ENCODE measurements at regions not wholly inside any gene's neighbourhood (a gene's known extent, or its start where the extent isn't known, plus 50 kb on each side); places are given as distances from the start of the nearest gene placed in this dataset.
A peak's percentile ranks its signal among the peaks of the same experiment; 100 is the strongest.
"Not testable (repeated sequence)": the region's sequence is repeated elsewhere in the genome, so short reads cannot be mapped to it uniquely, and the experiment has no call there.

GRCh38 chr3:178117641-178118040, 418.6 kb upstream of the KCNMB2 start:
- TF ChIP-seq, protein P1, sequence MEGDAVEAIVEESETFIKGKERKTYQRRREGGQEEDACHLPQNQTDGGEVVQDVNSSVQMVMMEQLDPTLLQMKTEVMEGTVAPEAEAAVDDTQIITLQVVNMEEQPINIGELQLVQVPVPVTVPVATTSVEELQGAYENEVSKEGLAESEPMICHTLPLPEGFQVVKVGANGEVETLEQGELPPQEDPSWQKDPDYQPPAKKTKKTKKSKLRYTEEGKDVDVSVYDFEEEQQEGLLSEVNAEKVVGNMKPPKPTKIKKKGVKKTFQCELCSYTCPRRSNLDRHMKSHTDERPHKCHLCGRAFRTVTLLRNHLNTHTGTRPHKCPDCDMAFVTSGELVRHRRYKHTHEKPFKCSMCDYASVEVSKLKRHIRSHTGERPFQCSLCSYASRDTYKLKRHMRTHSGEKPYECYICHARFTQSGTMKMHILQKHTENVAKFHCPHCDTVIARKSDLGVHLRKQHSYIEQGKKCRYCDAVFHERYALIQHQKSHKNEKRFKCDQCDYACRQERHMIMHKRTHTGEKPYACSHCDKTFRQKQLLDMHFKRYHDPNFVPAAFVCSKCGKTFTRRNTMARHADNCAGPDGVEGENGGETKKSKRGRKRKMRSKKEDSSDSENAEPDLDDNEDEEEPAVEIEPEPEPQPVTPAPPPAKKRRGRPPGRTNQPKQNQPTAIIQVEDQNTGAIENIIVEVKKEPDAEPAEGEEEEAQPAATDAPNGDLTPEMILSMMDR (IDR thresholded peaks at IDR 0.05): no peak
- Histone ChIP-seq H3K27me3 (no peaks in the 10 kb centered on the region), H3K36me3 (no peaks in the 10 kb centered on the region), H3K27ac (no peak overlapping the region), H3K9me3 (peaks cover 0 to 6% of the 10 kb centered on the region in 2 donors), H3K4me1 (no peaks in the 10 kb centered on the region), H3K4me3 (no peak overlapping the region)
- DNase-seq (ENCODE audit: low spot score): no peak

- not testable (repeated sequence) for H3K27me3 ChIP-seq; H3K9me3 ChIP-seq; DNase-seq (ENCODE audit: low spot score); H3K36me3 ChIP-seq; H3K4me3 ChIP-seq; H3K4me1 ChIP-seq
- H3K27ac ChIP-seq: peak overlapping the region in 1 of 2 donors; percentile 37
Observed at GRCh38 chr3:178119608-178120295, 416.5 kb upstream of the KCNMB2 start.

DNA sequence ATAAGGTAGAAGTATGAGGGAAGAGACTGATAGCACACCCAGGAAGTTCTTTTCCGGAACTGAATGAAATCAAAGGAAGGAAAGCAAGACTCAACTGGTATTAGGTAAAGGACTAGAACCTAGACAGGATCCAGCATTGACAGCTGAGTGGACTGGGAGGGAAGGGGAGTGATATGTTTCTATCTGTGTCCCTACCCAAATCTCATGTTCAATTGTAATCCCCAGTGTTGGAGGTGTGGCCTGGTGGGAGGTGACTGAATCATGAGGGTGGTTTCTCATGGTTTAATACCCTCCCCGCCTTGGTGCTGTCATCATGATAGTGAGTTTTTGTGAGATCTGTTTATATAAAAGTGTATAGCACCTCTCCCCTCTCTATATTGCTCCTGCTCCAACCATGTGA, 415.9 kb upstream of the KCNMB2 start:
- H3K27ac ChIP-seq: peak overlapping the region in 1 of 2 donors; percentile 37
- H3K4me3 ChIP-seq: no peak overlapping the region
- peaks cover 0 to 6% of the 10 kb centered on the region in 2 donors for H3K9me3 ChIP-seq
- H3K36me3 ChIP-seq: no peaks in the 10 kb centered on the region
- TF ChIP-seq, protein P1 (IDR thresholded peaks at IDR 0.05): no peak
- DNase-seq (ENCODE audit: low spot score): no peak
- H3K4me1 ChIP-seq: no peaks in the 10 kb centered on the region
- no peaks in the 10 kb centered on the region for H3K27me3 ChIP-seq

GRCh38 chr3:178126686-178127085, 409.6 kb upstream of the KCNMB2 start:
- TF ChIP-seq, protein P1 (IDR thresholded peaks at IDR 0.05): no peak
- no peak overlapping the region for H3K4me3 ChIP-seq
- no peak overlapping the region for H3K27ac ChIP-seq
- DNase-seq (ENCODE audit: low spot score): no peak
- no peaks in the 10 kb centered on the region for H3K9me3 ChIP-seq
- H3K4me1 ChIP-seq: no peaks in the 10 kb centered on the region
- no peaks in the 10 kb centered on the region for H3K27me3 ChIP-seq
- no peaks in the 10 kb centered on the region for H3K36me3 ChIP-seq

- no peaks in the 10 kb centered on the region for H3K9me3 ChIP-seq
- no peak overlapping the region for H3K27ac ChIP-seq
- no peak overlapping the region for H3K4me3 ChIP-seq
- H3K36me3 ChIP-seq: no peaks in the 10 kb centered on the region
- no peaks in the 10 kb centered on the region for H3K27me3 ChIP-seq
- TF ChIP-seq, protein P1 (IDR thresholded peaks at IDR 0.05): no peak
- H3K4me1 ChIP-seq: no peaks in the 10 kb centered on the region
- no peak for DNase-seq (ENCODE audit: low spot score)
Observed at GRCh38 chr3:178127221-178127620, 409.0 kb upstream of the KCNMB2 start.

DNA sequence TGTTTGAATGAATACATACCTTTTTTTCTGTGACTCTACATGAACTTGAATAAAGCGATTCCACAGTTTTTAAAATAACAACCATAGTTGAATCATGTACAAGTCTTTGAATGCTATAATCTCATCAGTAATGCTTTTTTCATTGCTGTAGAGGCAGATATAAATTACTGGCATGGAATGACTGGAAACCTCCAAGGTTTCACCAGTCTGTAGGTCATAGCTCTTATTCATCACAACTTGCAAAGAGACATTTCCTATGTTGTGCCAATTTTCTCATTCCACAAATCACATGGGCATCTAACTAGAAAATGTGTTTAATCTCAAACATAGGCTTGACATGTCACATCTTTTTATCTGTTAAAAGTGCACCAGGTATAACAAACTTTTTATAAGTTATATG, 407.1 kb upstream of the KCNMB2 start:
- no peak overlapping the region for H3K27ac ChIP-seq
- no peak for DNase-seq (ENCODE audit: low spot score)
- TF ChIP-seq, protein P1 (IDR thresholded peaks at IDR 0.05): no peak
- H3K4me1 ChIP-seq: no peaks in the 10 kb centered on the region
- no peaks in the 10 kb centered on the region for H3K36me3 ChIP-seq
- no peak overlapping the region for H3K4me3 ChIP-seq
- no peaks in the 10 kb centered on the region for H3K9me3 ChIP-seq
- H3K27me3 ChIP-seq: no peaks in the 10 kb centered on the region
